ENCODE measurements at regions not wholly inside any gene's neighbourhood (a gene's known extent, or its start where the extent isn't known, plus 50 kb on each side); places are given as distances from the start of the nearest gene placed in this dataset.

GRCh38 chr9:92171822-92172221 lies 56.6 kb upstream of the SPTLC1 start:
- Histone ChIP-seq H3K9me3 (no peaks in the 10 kb centered on the region), H3K36me3 (no peaks in the 10 kb centered on the region), H3K4me1 (ENCODE audit: insufficient read depth) (no peaks in the 10 kb centered on the region), H3K4me3 (no peak overlapping the region), H3K27ac (no peak overlapping the region), H3K27me3 (no peaks in the 10 kb centered on the region)
- TF ChIP-seq EP300 (IDR thresholded peaks at IDR 0.05) (no peak), CTCF (IDR thresholded peaks at IDR 0.05) (no peak), POLR2A (IDR thresholded peaks at IDR 0.05) (no peak)
- WGBS, 3 donors: 79 to 87% (median 85%) methylated on average over 9 of the region's 9 CpGs
- intact Hi-C loops (cut with DNase I): no loop called here
- DNase-seq: no peak

- no peak for DNase-seq
- H3K4me3 ChIP-seq: no peak overlapping the region
Measured at GRCh38 chr9:92171281-92171680, 56.1 kb upstream of the SPTLC1 start.

GRCh38 chr9:92170848-92171247 lies 55.6 kb upstream of the SPTLC1 start:
- 38 to 50% (median 43%) methylated on average over 9 of the region's 9 CpGs for WGBS, 3 donors
- intact Hi-C loops (cut with DNase I): no loop called here
- H3K4me3 ChIP-seq: no peak overlapping the region
- H3K36me3 ChIP-seq: no peaks in the 10 kb centered on the region
- no peak overlapping the region for H3K27ac ChIP-seq
- no peaks in the 10 kb centered on the region for H3K4me1 ChIP-seq (ENCODE audit: insufficient read depth)
- no peaks in the 10 kb centered on the region for H3K9me3 ChIP-seq
- TF ChIP-seq EP300 (IDR thresholded peaks at IDR 0.05): no peak
- TF ChIP-seq POLR2A (IDR thresholded peaks at IDR 0.05): no peak
- no peak for TF ChIP-seq CTCF (IDR thresholded peaks at IDR 0.05)
- no peaks in the 10 kb centered on the region for H3K27me3 ChIP-seq
- DNase-seq: no peak

More at GRCh38 chr9:92171281-92171680, 56.1 kb upstream of the SPTLC1 start:
- Histone ChIP-seq H3K27me3 (no peaks in the 10 kb centered on the region), H3K27ac (no peak overlapping the region), H3K36me3 (no peaks in the 10 kb centered on the region), H3K9me3 (no peaks in the 10 kb centered on the region), H3K4me1 (ENCODE audit: insufficient read depth) (no peaks in the 10 kb centered on the region)
- TF ChIP-seq CTCF (IDR thresholded peaks at IDR 0.05) (no peak), POLR2A (IDR thresholded peaks at IDR 0.05) (no peak), EP300 (IDR thresholded peaks at IDR 0.05) (no peak)
- intact Hi-C loops (cut with DNase I): no loop called here
- WGBS, 3 donors: 82 to 90% (median 89%) methylated on average over 3 of the region's 3 CpGs

- 64 to 66% (median 66%) methylated on average over 2 of the region's 2 CpGs for WGBS, 3 donors
- H3K9me3 ChIP-seq: no peaks in the 10 kb centered on the region
- no peak overlapping the region for H3K27ac ChIP-seq
- TF ChIP-seq CTCF (IDR thresholded peaks at IDR 0.05) (no peak), POLR2A (IDR thresholded peaks at IDR 0.05) (no peak), EP300 (IDR thresholded peaks at IDR 0.05) (no peak)
- intact Hi-C loops (cut with DNase I): no loop called here
- no peak for DNase-seq
- no peaks in the 10 kb centered on the region for H3K36me3 ChIP-seq
- H3K4me3 ChIP-seq: no peak overlapping the region
- H3K4me1 ChIP-seq (ENCODE audit: insufficient read depth): no peaks in the 10 kb centered on the region
- H3K27me3 ChIP-seq: no peaks in the 10 kb centered on the region
Measured at GRCh38 chr9:92165484-92165883, 50.3 kb upstream of the SPTLC1 start.

All from ovary (tissue), 7 donors.